ENCODE measurements at regions not wholly inside any gene's neighbourhood (a gene's known extent, or its start where the extent isn't known, plus 50 kb on each side); places are given as distances from the start of the nearest gene placed in this dataset.
"Not testable (repeated sequence)": the region's sequence is repeated elsewhere in the genome, so short reads cannot be mapped to it uniquely, and the experiment has no call there.

- Histone ChIP-seq H3K27me3 (ENCODE audit: control insufficient read depth, insufficient read depth, low read length, poor library complexity, severe bottlenecking) (no peaks in the 10 kb centered on the region), H3K4me3 (ENCODE audit: insufficient read depth, low read depth, low read length) (no peak overlapping the region), H3K9me3 (ENCODE audit: control insufficient read depth, low read length) (no peaks in the 10 kb centered on the region), H3K36me3 (ENCODE audit: control insufficient read depth, insufficient read depth, low read length) (no peaks in the 10 kb centered on the region), H3K4me1 (ENCODE audit: control insufficient read depth, insufficient read depth, low read length) (no peaks in the 10 kb centered on the region), H3K27ac (ENCODE audit: insufficient read depth, low read depth, low read length, poor library complexity, severe bottlenecking) (no peak overlapping the region)
- WGBS, 2 experiments = 82 to 93% methylated on average over 3 of the region's 3 CpGs
Measured at GRCh38 chr14:44730860-44731259, 223.8 kb upstream of the FSCB start.

- not testable (repeated sequence) for H3K27me3 ChIP-seq (ENCODE audit: control insufficient read depth, insufficient read depth, low read length, poor library complexity, severe bottlenecking); H3K36me3 ChIP-seq (ENCODE audit: control insufficient read depth, insufficient read depth, low read length); H3K27ac ChIP-seq (ENCODE audit: insufficient read depth, low read depth, low read length, poor library complexity, severe bottlenecking); H3K4me3 ChIP-seq (ENCODE audit: insufficient read depth, low read depth, low read length); H3K4me1 ChIP-seq (ENCODE audit: control insufficient read depth, insufficient read depth, low read length); H3K9me3 ChIP-seq (ENCODE audit: control insufficient read depth, low read length)
- 89 to 100% methylated on average over 1 of the region's 1 CpG for WGBS, 2 experiments
Measured at GRCh38 chr14:44721395-44721794, 214.3 kb upstream of the FSCB start.

GRCh38 chr14:44720707-44721106 lies 213.6 kb upstream of the FSCB start:
- no peaks in the 10 kb centered on the region for H3K9me3 ChIP-seq (ENCODE audit: control insufficient read depth, low read length)

GRCh38 chr14:44712024-44712815 lies 205.1 kb upstream of the FSCB start:
- Histone ChIP-seq H3K27ac (ENCODE audit: insufficient read depth, low read depth, low read length, poor library complexity, severe bottlenecking) (no peak overlapping the region), H3K27me3 (ENCODE audit: control insufficient read depth, insufficient read depth, low read length, poor library complexity, severe bottlenecking) (no peaks in the 10 kb centered on the region), H3K36me3 (ENCODE audit: control insufficient read depth, insufficient read depth, low read length) (no peaks in the 10 kb centered on the region), H3K9me3 (ENCODE audit: control insufficient read depth, low read length) (no peaks in the 10 kb centered on the region), H3K4me1 (ENCODE audit: control insufficient read depth, insufficient read depth, low read length) (no peaks in the 10 kb centered on the region), H3K4me3 (ENCODE audit: insufficient read depth, low read depth, low read length) (no peak overlapping the region)
- WGBS, 2 experiments = 90 to 91% methylated on average over 9 of the region's 9 CpGs

More at GRCh38 chr14:44720707-44721106, 213.6 kb upstream of the FSCB start:
- H3K4me3 ChIP-seq (ENCODE audit: insufficient read depth, low read depth, low read length) = no peak overlapping the region
- H3K27ac ChIP-seq (ENCODE audit: insufficient read depth, low read depth, low read length, poor library complexity, severe bottlenecking) = no peak overlapping the region
- H3K36me3 ChIP-seq (ENCODE audit: control insufficient read depth, insufficient read depth, low read length) = no peaks in the 10 kb centered on the region
- no peaks in the 10 kb centered on the region for H3K27me3 ChIP-seq (ENCODE audit: control insufficient read depth, insufficient read depth, low read length, poor library complexity, severe bottlenecking)
- H3K4me1 ChIP-seq (ENCODE audit: control insufficient read depth, insufficient read depth, low read length) = no peaks in the 10 kb centered on the region
- WGBS, 2 experiments = 91 to 93% methylated on average over 2 of the region's 2 CpGs

- Histone ChIP-seq H3K4me1 (ENCODE audit: control insufficient read depth, insufficient read depth, low read length) (no peaks in the 10 kb centered on the region), H3K27ac (ENCODE audit: insufficient read depth, low read depth, low read length, poor library complexity, severe bottlenecking) (no peak overlapping the region), H3K27me3 (ENCODE audit: control insufficient read depth, insufficient read depth, low read length, poor library complexity, severe bottlenecking) (no peaks in the 10 kb centered on the region), H3K9me3 (ENCODE audit: control insufficient read depth, low read length) (no peaks in the 10 kb centered on the region), H3K36me3 (ENCODE audit: control insufficient read depth, insufficient read depth, low read length) (no peaks in the 10 kb centered on the region), H3K4me3 (ENCODE audit: insufficient read depth, low read depth, low read length) (no peak overlapping the region)
- 82 to 84% methylated on average over 4 of the region's 4 CpGs for WGBS, 2 experiments
Measured at GRCh38 chr14:44701563-44702263, 194.6 kb upstream of the FSCB start.

- H3K36me3 ChIP-seq (ENCODE audit: control insufficient read depth, insufficient read depth, low read length) = no peaks in the 10 kb centered on the region
- no peak overlapping the region for H3K4me3 ChIP-seq (ENCODE audit: insufficient read depth, low read depth, low read length)
- no peaks in the 10 kb centered on the region for H3K27me3 ChIP-seq (ENCODE audit: control insufficient read depth, insufficient read depth, low read length, poor library complexity, severe bottlenecking)
- 100% methylated on average over 1 of the region's 1 CpG for WGBS, 2 experiments
- H3K9me3 ChIP-seq (ENCODE audit: control insufficient read depth, low read length) = no peaks in the 10 kb centered on the region
- H3K4me1 ChIP-seq (ENCODE audit: control insufficient read depth, insufficient read depth, low read length) = no peaks in the 10 kb centered on the region
- no peak overlapping the region for H3K27ac ChIP-seq (ENCODE audit: insufficient read depth, low read depth, low read length, poor library complexity, severe bottlenecking)
Measured at GRCh38 chr14:44700694-44701093, 193.6 kb upstream of the FSCB start.

- 100% methylated on average over 2 of the region's 2 CpGs; no CpG with 5 or more reads in 1 of the 2 experiments for WGBS, 2 experiments
- no peak overlapping the region for H3K27ac ChIP-seq (ENCODE audit: insufficient read depth, low read depth, low read length, poor library complexity, severe bottlenecking)
- no peaks in the 10 kb centered on the region for H3K36me3 ChIP-seq (ENCODE audit: control insufficient read depth, insufficient read depth, low read length)
- H3K4me3 ChIP-seq (ENCODE audit: insufficient read depth, low read depth, low read length) = no peak overlapping the region
- H3K4me1 ChIP-seq (ENCODE audit: control insufficient read depth, insufficient read depth, low read length) = no peaks in the 10 kb centered on the region
- no peaks in the 10 kb centered on the region for H3K27me3 ChIP-seq (ENCODE audit: control insufficient read depth, insufficient read depth, low read length, poor library complexity, severe bottlenecking)
- no peaks in the 10 kb centered on the region for H3K9me3 ChIP-seq (ENCODE audit: control insufficient read depth, low read length)
Measured at GRCh38 chr14:44700184-44700583, 193.1 kb upstream of the FSCB start.

GRCh38 chr14:44699391-44699790 lies 192.3 kb upstream of the FSCB start:
- H3K4me3 ChIP-seq (ENCODE audit: insufficient read depth, low read depth, low read length) = no peak overlapping the region
- WGBS, 2 experiments = 44 to 47% methylated on average over 2 of the region's 2 CpGs
- H3K9me3 ChIP-seq (ENCODE audit: control insufficient read depth, low read length) = no peaks in the 10 kb centered on the region
- H3K36me3 ChIP-seq (ENCODE audit: control insufficient read depth, insufficient read depth, low read length) = no peaks in the 10 kb centered on the region
- H3K27me3 ChIP-seq (ENCODE audit: control insufficient read depth, insufficient read depth, low read length, poor library complexity, severe bottlenecking) = no peaks in the 10 kb centered on the region
- no peak overlapping the region for H3K27ac ChIP-seq (ENCODE audit: insufficient read depth, low read depth, low read length, poor library complexity, severe bottlenecking)
- no peaks in the 10 kb centered on the region for H3K4me1 ChIP-seq (ENCODE audit: control insufficient read depth, insufficient read depth, low read length)

GRCh38 chr14:44669496-44669895 lies 162.4 kb upstream of the FSCB start:
- H3K27me3 ChIP-seq (ENCODE audit: control insufficient read depth, insufficient read depth, low read length, poor library complexity, severe bottlenecking) = no peaks in the 10 kb centered on the region
- no peaks in the 10 kb centered on the region for H3K9me3 ChIP-seq (ENCODE audit: control insufficient read depth, low read length)
- no peak overlapping the region for H3K4me3 ChIP-seq (ENCODE audit: insufficient read depth, low read depth, low read length)
- no peak overlapping the region for H3K27ac ChIP-seq (ENCODE audit: insufficient read depth, low read depth, low read length, poor library complexity, severe bottlenecking)
- H3K4me1 ChIP-seq (ENCODE audit: control insufficient read depth, insufficient read depth, low read length) = no peaks in the 10 kb centered on the region
- no peaks in the 10 kb centered on the region for H3K36me3 ChIP-seq (ENCODE audit: control insufficient read depth, insufficient read depth, low read length)
- WGBS, 2 experiments = 97 to 98% methylated on average over 3 of the region's 3 CpGs

GRCh38 chr14:44663136-44663535 lies 156.1 kb upstream of the FSCB start:
- 80 to 100% methylated on average over 1 of the region's 1 CpG for WGBS, 2 experiments
- Histone ChIP-seq H3K4me3 (ENCODE audit: insufficient read depth, low read depth, low read length) (no peak overlapping the region), H3K9me3 (ENCODE audit: control insufficient read depth, low read length) (no peaks in the 10 kb centered on the region), H3K4me1 (ENCODE audit: control insufficient read depth, insufficient read depth, low read length) (no peaks in the 10 kb centered on the region), H3K27me3 (ENCODE audit: control insufficient read depth, insufficient read depth, low read length, poor library complexity, severe bottlenecking) (no peaks in the 10 kb centered on the region), H3K36me3 (ENCODE audit: control insufficient read depth, insufficient read depth, low read length) (no peaks in the 10 kb centered on the region), H3K27ac (ENCODE audit: insufficient read depth, low read depth, low read length, poor library complexity, severe bottlenecking) (no peak overlapping the region)

Measured in ectodermal cell (in vitro differentiated cells).